ENCODE measurements at regions not wholly inside any gene's neighbourhood (a gene's known extent, or its start where the extent isn't known, plus 50 kb on each side); places are given as distances from the start of the nearest gene placed in this dataset.
"Not testable (repeated sequence)": the region's sequence is repeated elsewhere in the genome, so short reads cannot be mapped to it uniquely, and the experiment has no call there.

- no peaks in the 10 kb centered on the region for H3K27me3 ChIP-seq
- no peak for TF ChIP-seq CTCF (IDR thresholded peaks at IDR 0.05)
- no peaks in the 10 kb centered on the region for H3K4me1 ChIP-seq (ENCODE audit: control insufficient read depth in 1 of 2, insufficient read depth in 1 of 2, low read depth in 1 of 2, low read length in 1 of 2)
- H3K36me3 ChIP-seq, result no peaks in the 10 kb centered on the region
- H3K27ac ChIP-seq, result no peak overlapping the region
- H3K9me3 ChIP-seq, result no peaks in the 10 kb centered on the region
- no peak overlapping the region for H3K4me3 ChIP-seq (ENCODE audit: low read depth in 1 of 2, low read length in 1 of 2)
These were observed 501.2 kb upstream of the ADGRL4 start for GRCh38 chr1:79507770-79508169.

GRCh38 chr1:79501153-79501552 lies 494.6 kb upstream of the ADGRL4 start:
- Histone ChIP-seq H3K27me3 (no peaks in the 10 kb centered on the region), H3K9me3 (no peaks in the 10 kb centered on the region), H3K36me3 (no peaks in the 10 kb centered on the region), H3K4me3 (ENCODE audit: low read depth in 1 of 2, low read length in 1 of 2) (no peak overlapping the region), H3K27ac (no peak overlapping the region), H3K4me1 (ENCODE audit: control insufficient read depth in 1 of 2, insufficient read depth in 1 of 2, low read depth in 1 of 2, low read length in 1 of 2) (no peaks in the 10 kb centered on the region)
- no peak for TF ChIP-seq CTCF (IDR thresholded peaks at IDR 0.05)

- no peak for TF ChIP-seq CTCF (IDR thresholded peaks at IDR 0.05)
- Histone ChIP-seq H3K27ac (no peak overlapping the region), H3K4me3 (ENCODE audit: low read depth in 1 of 2, low read length in 1 of 2) (no peak overlapping the region), H3K36me3 (no peaks in the 10 kb centered on the region), H3K27me3 (no peaks in the 10 kb centered on the region), H3K9me3 (no peaks in the 10 kb centered on the region), H3K4me1 (ENCODE audit: control insufficient read depth in 1 of 2, insufficient read depth in 1 of 2, low read depth in 1 of 2, low read length in 1 of 2) (no peaks in the 10 kb centered on the region)
These were observed 493.0 kb upstream of the ADGRL4 start for GRCh38 chr1:79499541-79499940.

GRCh38 chr1:79497193-79497773 lies 490.8 kb upstream of the ADGRL4 start:
- no peak for TF ChIP-seq CTCF (IDR thresholded peaks at IDR 0.05)
- H3K27me3 ChIP-seq, result no peaks in the 10 kb centered on the region
- no peak overlapping the region for H3K27ac ChIP-seq
- H3K9me3 ChIP-seq, result no peaks in the 10 kb centered on the region
- H3K36me3 ChIP-seq, result no peaks in the 10 kb centered on the region
- H3K4me1 ChIP-seq (ENCODE audit: control insufficient read depth in 1 of 2, insufficient read depth in 1 of 2, low read depth in 1 of 2, low read length in 1 of 2), result no peaks in the 10 kb centered on the region
- no peak overlapping the region for H3K4me3 ChIP-seq (ENCODE audit: low read depth in 1 of 2, low read length in 1 of 2)

- no peaks in the 10 kb centered on the region for H3K4me1 ChIP-seq (ENCODE audit: control insufficient read depth in 1 of 2, insufficient read depth in 1 of 2, low read depth in 1 of 2, low read length in 1 of 2)
- H3K36me3 ChIP-seq, result no peaks in the 10 kb centered on the region
- no peaks in the 10 kb centered on the region for H3K9me3 ChIP-seq
- no peak for TF ChIP-seq CTCF (IDR thresholded peaks at IDR 0.05)
- no peaks in the 10 kb centered on the region for H3K27me3 ChIP-seq
- no peak overlapping the region for H3K27ac ChIP-seq
- H3K4me3 ChIP-seq (ENCODE audit: low read depth in 1 of 2, low read length in 1 of 2), result no peak overlapping the region
These were observed 489.6 kb upstream of the ADGRL4 start for GRCh38 chr1:79496129-79496528.

- H3K4me3 ChIP-seq (ENCODE audit: low read depth in 1 of 2, low read length in 1 of 2); H3K9me3 ChIP-seq; H3K4me1 ChIP-seq (ENCODE audit: control insufficient read depth in 1 of 2, insufficient read depth in 1 of 2, low read depth in 1 of 2, low read length in 1 of 2); H3K36me3 ChIP-seq; H3K27me3 ChIP-seq; H3K27ac ChIP-seq: not testable (repeated sequence)
These were observed 487.2 kb upstream of the ADGRL4 start for GRCh38 chr1:79493702-79494101.

GRCh38 chr1:79488572-79489121 lies 482.1 kb upstream of the ADGRL4 start:
- H3K9me3 ChIP-seq; H3K27ac ChIP-seq; H3K27me3 ChIP-seq; H3K4me1 ChIP-seq (ENCODE audit: control insufficient read depth in 1 of 2, insufficient read depth in 1 of 2, low read depth in 1 of 2, low read length in 1 of 2); H3K4me3 ChIP-seq (ENCODE audit: low read depth in 1 of 2, low read length in 1 of 2); H3K36me3 ChIP-seq: not testable (repeated sequence)

Data from neutrophil (primary cell).